Neural cell (in vitro differentiated cells): ENCODE measurements at regions not wholly inside any gene's neighbourhood (a gene's known extent, or its start where the extent isn't known, plus 50 kb on each side); places are given as distances from the start of the nearest gene placed in this dataset.

ENCODE experiments used
- H2AFZ ChIP-seq: fragments of 200-600, 300-800 bp; sonication (generic), shearing (Covaris generic); 2 replicates; pipeline ENCODE4 v1.6.0; 2014; ENCODE audit warnings: low read depth, mild to moderate bottlenecking, antibody characterized with exemption, low read length, moderate library complexity
- H3F3A ChIP-seq: fragments of 200-600 bp; shearing (Covaris generic); 2 replicates; pipeline ENCODE4 v1.6.1; 2016; ENCODE audit warnings: mild to moderate bottlenecking, moderate library complexity, mixed read lengths, antibody characterized with exemption, low read length; ENCODE audit not compliant: insufficient read depth, poor library complexity, severe bottlenecking
- H3K27ac ChIP-seq: fragments of 200-600, 300-800 bp; sonication (generic), shearing (Covaris generic); 2 replicates; pipeline ENCODE4 v1.5.1; 2014; ENCODE audit warnings: mild to moderate bottlenecking, low read length, moderate library complexity
- H3K27me3 ChIP-seq: fragments of 300-800, 200-600 bp; sonication (generic), shearing (Covaris generic); 2 replicates; pipeline ENCODE4 v1.6.0; 2014; ENCODE audit warnings: mild to moderate bottlenecking, low read depth, low read length, moderate library complexity; ENCODE audit not compliant: insufficient read depth
- H3K36me3 ChIP-seq: fragments of 300-800, 200-600 bp; sonication (generic), shearing (Covaris generic); 2 replicates; pipeline ENCODE4 v1.5.1; 2014; ENCODE audit warnings: mild to moderate bottlenecking, antibody characterized with exemption, low read length, moderate library complexity; ENCODE audit not compliant: insufficient read depth
- H3K4me2 ChIP-seq: fragments of 300-800, 200-600 bp; sonication (generic), shearing (Covaris generic); 2 replicates; pipeline ENCODE4 v1.6.0; 2014; ENCODE audit warnings: mild to moderate bottlenecking, low read length
- H3K4me3 ChIP-seq: fragments of 300-800, 200-600 bp; sonication (generic), shearing (Covaris generic); 2 replicates; pipeline ENCODE4 v1.5.1; 2014; ENCODE audit warnings: mild to moderate bottlenecking, low read length, moderate library complexity
- H3K79me2 ChIP-seq: fragments of 200-600 bp; shearing (Covaris generic); replicated peaks from 2 replicates; pipeline ENCODE4 v1.6.0; 2014; ENCODE audit warnings: mild to moderate bottlenecking, low read length, moderate library complexity; ENCODE audit not compliant: insufficient read depth
- H3K9ac ChIP-seq: fragments of 300-800, 200-600 bp; sonication (generic), shearing (Covaris generic); 2 replicates; pipeline ENCODE4 v1.6.1; 2016; ENCODE audit warnings: mild to moderate bottlenecking, low read length, mixed read lengths
- H3K9me2 ChIP-seq: fragments of 200-600 bp; shearing (Covaris generic); 2 replicates; pipeline ENCODE4 v1.6.1; 2016; ENCODE audit warnings: mild to moderate bottlenecking, low read length, mixed read lengths; ENCODE audit not compliant: insufficient read depth
- H3K9me3 ChIP-seq: fragments of 200-600, 300-800 bp; sonication (generic), shearing (Covaris generic); 2 replicates; pipeline ENCODE4 v1.6.1; 2016; ENCODE audit warnings: mild to moderate bottlenecking, mixed run types, low read length, moderate library complexity, mixed read lengths
- H4K20me1 ChIP-seq: fragments of 200-600 bp; shearing (Covaris generic); 2 replicates; pipeline ENCODE4 v1.6.1; 2016; ENCODE audit warnings: mild to moderate bottlenecking, mixed run types; ENCODE audit not compliant: insufficient read depth
- CTCF ChIP-seq: fragments of 450-650 bp; IDR thresholded peaks from 2 replicates; pipeline ENCODE4 v1.5.1; 2014; ENCODE audit warnings: antibody characterized with exemption, mild to moderate bottlenecking, moderate library complexity; ENCODE audit not compliant: poor library complexity, severe bottlenecking
- EP300 ChIP-seq: fragments of 450-650 bp; conservative IDR thresholded peaks from 2 replicates; pipeline ENCODE4 v1.6.1; 2014; ENCODE audit warnings: antibody characterized with exemption, mild to moderate bottlenecking, moderate library complexity; ENCODE audit not compliant: poor library complexity, severe bottlenecking
- EZH2 ChIP-seq: fragments of 200-600, 300-800 bp; shearing (Covaris generic), sonication (generic); IDR thresholded peaks from 2 replicates; pipeline ENCODE4 v1.6.1; 2014; ENCODE audit warnings: antibody characterized with exemption, low read length, borderline replicate concordance, mild to moderate bottlenecking; ENCODE audit not compliant: insufficient read depth, poor library complexity, severe bottlenecking
- MXI1 ChIP-seq: fragments of 450-650 bp; conservative IDR thresholded peaks from 2 replicates; pipeline ENCODE4 v1.6.1; 2014; ENCODE audit warnings: antibody characterized with exemption, mild to moderate bottlenecking; ENCODE audit not compliant: poor library complexity, severe bottlenecking
- POLR2AphosphoS5 ChIP-seq: IDR thresholded peaks from 2 replicates; pipeline ENCODE4 v1.6.1; 2012
- RAD21 ChIP-seq: fragments of 450-650 bp; conservative IDR thresholded peaks from 2 replicates; pipeline ENCODE4 v1.6.1; 2014; ENCODE audit warnings: antibody characterized with exemption, mild to moderate bottlenecking, moderate library complexity
- REST ChIP-seq: IDR thresholded peaks from 2 replicates; pipeline ENCODE4 v1.6.1; 2012; ENCODE audit warnings: borderline replicate concordance
- SMC3 ChIP-seq: fragments of 450-650 bp; conservative IDR thresholded peaks from 2 replicates; pipeline ENCODE4 v1.6.1; 2014; ENCODE audit warnings: antibody characterized with exemption, mild to moderate bottlenecking, moderate library complexity; ENCODE audit not compliant: poor library complexity
- TAF1 ChIP-seq: IDR thresholded peaks from 2 replicates; pipeline ENCODE4 v1.6.1; 2012; ENCODE audit warnings: low read depth

GRCh38 chr6:144997996-144998395 is 712.9 kb downstream of the UTRN start:
- Histone ChIP-seq H3K9ac (no peak overlapping the region), H3K9me2 (no peaks in the 10 kb centered on the region), H3K36me3 (no peaks in the 10 kb centered on the region), H3K27me3 (no peaks in the 10 kb centered on the region), H2AFZ (no peak overlapping the region), H3K4me3 (no peak overlapping the region), H3K9me3 (no peaks in the 10 kb centered on the region), H3F3A (no peaks in the 10 kb centered on the region), H4K20me1 (no peaks in the 10 kb centered on the region), H3K27ac (peak overlapping the region; percentile 32), H3K4me2 (no peak overlapping the region), H3K79me2 (no peaks in the 10 kb centered on the region)
- TF ChIP-seq MXI1 = no peak
- TF ChIP-seq EP300 = no peak
- no peak for TF ChIP-seq EZH2

GRCh38 chr6:144999127-144999526 is 714.0 kb downstream of the UTRN start:
- H3K4me3 ChIP-seq = no peak overlapping the region
- no peaks in the 10 kb centered on the region for H3F3A ChIP-seq
- H3K9ac ChIP-seq = no peak overlapping the region
- no peak overlapping the region for H3K4me2 ChIP-seq
- H3K27me3 ChIP-seq = no peaks in the 10 kb centered on the region
- no peak overlapping the region for H2AFZ ChIP-seq
- TF ChIP-seq TAF1 = no peak
- no peak for TF ChIP-seq MXI1
- TF ChIP-seq RAD21 = no peak
- no peak for TF ChIP-seq EP300
- no peak for TF ChIP-seq CTCF
- TF ChIP-seq EZH2 = no peak
- no peak for TF ChIP-seq SMC3
- TF ChIP-seq REST = no peak
- TF ChIP-seq POLR2AphosphoS5 = no peak
- H3K79me2 ChIP-seq = no peaks in the 10 kb centered on the region
- H4K20me1 ChIP-seq = no peaks in the 10 kb centered on the region
- no peaks in the 10 kb centered on the region for H3K9me2 ChIP-seq
- H3K9me3 ChIP-seq = no peaks in the 10 kb centered on the region
- no peak overlapping the region for H3K27ac ChIP-seq
- H3K36me3 ChIP-seq = no peaks in the 10 kb centered on the region

- Histone ChIP-seq H3K27me3 (no peaks in the 10 kb centered on the region), H2AFZ (no peak overlapping the region), H3K4me3 (no peak overlapping the region), H3K9ac (no peak overlapping the region), H3K79me2 (no peaks in the 10 kb centered on the region), H3K36me3 (no peaks in the 10 kb centered on the region), H3F3A (no peaks in the 10 kb centered on the region), H3K9me2 (no peaks in the 10 kb centered on the region), H3K27ac (no peak overlapping the region), H3K4me2 (no peak overlapping the region), H3K9me3 (no peaks in the 10 kb centered on the region), H4K20me1 (no peaks in the 10 kb centered on the region)
- TF ChIP-seq TAF1 (no peak), CTCF (no peak), MXI1 (no peak), POLR2AphosphoS5 (no peak), EZH2 (no peak), SMC3 (no peak), RAD21 (no peak), EP300 (no peak)
Observed at GRCh38 chr6:145003145-145003544, 718.0 kb downstream of the UTRN start.
